WTC11 (cell line): ENCODE measurements at regions not wholly inside any gene's neighbourhood (a gene's known extent, or its start where the extent isn't known, plus 50 kb on each side); places are given as distances from the start of the nearest gene placed in this dataset.

Experiments used
- ATAC-seq: fragments of 200-7000 bp; cut with Tn5 transposase; 2 replicates; pipeline ENCODE4 v1.10.0; 2021; ENCODE audit warnings: mild to moderate bottlenecking, moderate library complexity
- CTCF ChIA-PET: fragments of 300-600 bp; sonication (Branson Sonifier 250); formaldehyde crosslinking; loops from one replicate; lab custom pipeline; 2021; ENCODE audit warnings: antibody characterized with exemption; lab: Charles Lee
- POLR2A ChIA-PET: fragments of 350-600 bp; sonication (Branson Sonifier 250); formaldehyde crosslinking; loops from one replicate; lab custom pipeline; 2021; ENCODE audit warnings: antibody characterized with exemption; lab: Charles Lee
- DNase-seq: peaks from one replicate; pipeline ENCODE4 v3.0.0; 2021; ENCODE audit warnings: low spot score
- H3K27ac Mint-ChIP-seq: 2 replicates; pipeline ENCODE4 v1.8.0; 2021; ENCODE audit warnings: mixed read lengths
- H3K27me3 Mint-ChIP-seq: 2 replicates; pipeline ENCODE4 v1.8.0; 2021; ENCODE audit warnings: low read depth, mild to moderate bottlenecking, moderate library complexity, mixed read lengths
- H3K36me3 Mint-ChIP-seq: 2 replicates; pipeline ENCODE4 v1.8.0; 2021; ENCODE audit warnings: mixed read lengths
- H3K4me1 Mint-ChIP-seq: 2 replicates; pipeline ENCODE4 v1.8.0; 2022; ENCODE audit warnings: mixed read lengths
- H3K4me3 Mint-ChIP-seq: 2 replicates; pipeline ENCODE4 v1.8.0; 2021; ENCODE audit warnings: mild to moderate bottlenecking, moderate library complexity, mixed read lengths
- H3K9me3 Mint-ChIP-seq: 2 replicates; pipeline ENCODE4 v1.8.0; 2021; ENCODE audit warnings: mixed read lengths
- ATF1 ChIP-seq: sonication (generic); formaldehyde crosslinking; IDR thresholded peaks from 2 replicates; pipeline ENCODE4 v1.8.1; 2023; ENCODE audit warnings: mild to moderate bottlenecking, moderate library complexity, missing genetic modification reagents
- ATF2 ChIP-seq: sonication (generic); formaldehyde crosslinking; IDR thresholded peaks from 2 replicates; pipeline ENCODE4 v1.8.1; 2022; ENCODE audit warnings: low read depth, missing genetic modification reagents, borderline replicate concordance
- CBFB ChIP-seq: sonication (generic); formaldehyde crosslinking; IDR thresholded peaks from 2 replicates; pipeline ENCODE4 v1.8.1; 2022; ENCODE audit warnings: mild to moderate bottlenecking, low read depth, missing genetic modification reagents
- CREM ChIP-seq: sonication (generic); formaldehyde crosslinking; IDR thresholded peaks from 2 replicates; pipeline ENCODE4 v1.8.1; 2022; ENCODE audit warnings: mild to moderate bottlenecking, missing genetic modification reagents, moderate library complexity
- CTCF ChIP-seq: fragments of 200-600 bp; IDR thresholded peaks from 2 replicates; pipeline ENCODE4 v1.8.0; 2022; ENCODE audit warnings: antibody characterized with exemption
- GTF2I ChIP-seq: fragments of 250-450 bp; sonication (Bioruptor Pico); conservative IDR thresholded peaks from 2 replicates; pipeline ENCODE4 v1.4.0; 2021; ENCODE audit warnings: mild to moderate bottlenecking
- IRF1 ChIP-seq: sonication (generic); formaldehyde crosslinking; IDR thresholded peaks from 2 replicates; pipeline ENCODE4 v1.8.0; 2023; ENCODE audit warnings: missing genetic modification reagents
- IRF2 ChIP-seq: sonication (generic); formaldehyde crosslinking; IDR thresholded peaks from 2 replicates; pipeline ENCODE4 v1.8.0; 2022; ENCODE audit warnings: low read depth, missing genetic modification reagents, borderline replicate concordance
- MYBL2 ChIP-seq: sonication (generic); formaldehyde crosslinking; IDR thresholded peaks from 2 replicates; pipeline ENCODE4 v1.8.1; 2023; ENCODE audit warnings: mild to moderate bottlenecking, moderate library complexity, missing genetic modification reagents
- NFE2L1 ChIP-seq: sonication (generic); formaldehyde crosslinking; IDR thresholded peaks from 2 replicates; pipeline ENCODE4 v1.8.1; 2023; ENCODE audit warnings: missing genetic modification reagents
- NFYB ChIP-seq: sonication (generic); formaldehyde crosslinking; conservative IDR thresholded peaks from 2 replicates; pipeline ENCODE4 v1.8.0; 2022; ENCODE audit warnings: low read depth, missing genetic modification reagents
- OVOL2 ChIP-seq: fragments of 250-450 bp; sonication (Bioruptor Pico); IDR thresholded peaks from 2 replicates; pipeline ENCODE4 v1.9.0; 2021; ENCODE audit warnings: mild to moderate bottlenecking, borderline replicate concordance
- RORB ChIP-seq: fragments of 250-450 bp; sonication (Bioruptor Pico); IDR thresholded peaks from 2 replicates; pipeline ENCODE4 v1.9.0; 2021; ENCODE audit warnings: mild to moderate bottlenecking
- SMAD4 ChIP-seq: sonication (generic); formaldehyde crosslinking; IDR thresholded peaks from 2 replicates; pipeline ENCODE4 v1.8.0; 2022; ENCODE audit warnings: mild to moderate bottlenecking, missing genetic modification reagents
- SOX15 ChIP-seq: fragments of 250-450 bp; sonication (Bioruptor Pico); IDR thresholded peaks from 2 replicates; pipeline ENCODE4 v1.9.0; 2021; ENCODE audit warnings: mild to moderate bottlenecking
- TCF7 ChIP-seq: sonication (generic); formaldehyde crosslinking; IDR thresholded peaks from 2 replicates; pipeline ENCODE4 v1.8.0; 2022; ENCODE audit warnings: mild to moderate bottlenecking, low read depth, missing genetic modification reagents, moderate library complexity
- TEAD1 ChIP-seq: sonication (generic); formaldehyde crosslinking; IDR thresholded peaks from 2 replicates; pipeline ENCODE4 v1.8.0; 2022; ENCODE audit warnings: mild to moderate bottlenecking, missing genetic modification reagents
- TEAD4 ChIP-seq: sonication (generic); formaldehyde crosslinking; IDR thresholded peaks from 2 replicates; pipeline ENCODE4 v1.8.0; 2022; ENCODE audit warnings: mild to moderate bottlenecking, missing genetic modification reagents
- ZBTB21 ChIP-seq: sonication (generic); formaldehyde crosslinking; IDR thresholded peaks from 2 replicates; pipeline ENCODE4 v1.8.1; 2023; ENCODE audit warnings: mild to moderate bottlenecking, missing genetic modification reagents, borderline replicate concordance
- ZNF138 ChIP-seq: sonication (generic); formaldehyde crosslinking; conservative IDR thresholded peaks from 2 replicates; pipeline ENCODE4 v1.8.1; 2022; ENCODE audit warnings: mild to moderate bottlenecking, moderate library complexity, missing genetic modification reagents
- ZNF219 ChIP-seq: sonication (generic); formaldehyde crosslinking; IDR thresholded peaks from 2 replicates; pipeline ENCODE4 v1.8.0; 2023; ENCODE audit warnings: missing genetic modification reagents, mild to moderate bottlenecking, borderline replicate concordance
- TF ChIP-seq, protein P1 (sequence below): fragments of 250-450 bp; sonication (Bioruptor Pico); IDR thresholded peaks from 2 replicates; pipeline ENCODE4 v1.8.0; 2021; ENCODE audit warnings: mild to moderate bottlenecking
- TF ChIP-seq, protein P2 (sequence below): sonication (generic); formaldehyde crosslinking; IDR thresholded peaks from 2 replicates; pipeline ENCODE4 v1.8.0; 2022; ENCODE audit warnings: missing genetic modification reagents
- TF ChIP-seq, protein P3 (sequence below): sonication (generic); formaldehyde crosslinking; IDR thresholded peaks from 2 replicates; pipeline ENCODE4 v1.8.1; 2023; ENCODE audit warnings: mild to moderate bottlenecking, missing genetic modification reagents, moderate library complexity

- ChIA-PET POLR2A (no interaction called here), CTCF (interaction anchor here (0.7 kb wide), 1 partner anchor 415 kb away, joined by 4 read pairs; no protein-coding TSS in a partner anchor)
- no peak overlapping the region for H3K4me3 Mint-ChIP-seq
- no peak for ATAC-seq
- H3K4me1 Mint-ChIP-seq, result peaks cover 3% of the 10 kb centered on the region; the same call in 1 of the 2 replicates
- H3K9me3 Mint-ChIP-seq, result peaks cover 29% of the 10 kb centered on the region
- H3K36me3 Mint-ChIP-seq, result peaks cover 46% of the 10 kb centered on the region
- no peak overlapping the region for H3K27ac Mint-ChIP-seq
- DNase-seq, result no peak
- no peaks in the 10 kb centered on the region; the same call in 1 of the 2 replicates for H3K27me3 Mint-ChIP-seq
- TF ChIP-seq TEAD1 (no peak), SOX15 (CRISPR knock-in tag) (no peak), TCF7 (CRISPR knock-in tag) (no peak), RORB (CRISPR knock-in tag) (no peak), ATF2 (CRISPR knock-in tag) (no peak), ZNF219 (CRISPR knock-in tag) (no peak), CREM (no peak), SMAD4 (CRISPR knock-in tag) (no peak), IRF1 (no peak)
- TF ChIP-seq, protein P1, sequence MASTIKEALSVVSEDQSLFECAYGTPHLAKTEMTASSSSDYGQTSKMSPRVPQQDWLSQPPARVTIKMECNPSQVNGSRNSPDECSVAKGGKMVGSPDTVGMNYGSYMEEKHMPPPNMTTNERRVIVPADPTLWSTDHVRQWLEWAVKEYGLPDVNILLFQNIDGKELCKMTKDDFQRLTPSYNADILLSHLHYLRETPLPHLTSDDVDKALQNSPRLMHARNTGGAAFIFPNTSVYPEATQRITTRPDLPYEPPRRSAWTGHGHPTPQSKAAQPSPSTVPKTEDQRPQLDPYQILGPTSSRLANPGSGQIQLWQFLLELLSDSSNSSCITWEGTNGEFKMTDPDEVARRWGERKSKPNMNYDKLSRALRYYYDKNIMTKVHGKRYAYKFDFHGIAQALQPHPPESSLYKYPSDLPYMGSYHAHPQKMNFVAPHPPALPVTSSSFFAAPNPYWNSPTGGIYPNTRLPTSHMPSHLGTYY (CRISPR knock-in tag), result no peak
- TF ChIP-seq, protein P2, sequence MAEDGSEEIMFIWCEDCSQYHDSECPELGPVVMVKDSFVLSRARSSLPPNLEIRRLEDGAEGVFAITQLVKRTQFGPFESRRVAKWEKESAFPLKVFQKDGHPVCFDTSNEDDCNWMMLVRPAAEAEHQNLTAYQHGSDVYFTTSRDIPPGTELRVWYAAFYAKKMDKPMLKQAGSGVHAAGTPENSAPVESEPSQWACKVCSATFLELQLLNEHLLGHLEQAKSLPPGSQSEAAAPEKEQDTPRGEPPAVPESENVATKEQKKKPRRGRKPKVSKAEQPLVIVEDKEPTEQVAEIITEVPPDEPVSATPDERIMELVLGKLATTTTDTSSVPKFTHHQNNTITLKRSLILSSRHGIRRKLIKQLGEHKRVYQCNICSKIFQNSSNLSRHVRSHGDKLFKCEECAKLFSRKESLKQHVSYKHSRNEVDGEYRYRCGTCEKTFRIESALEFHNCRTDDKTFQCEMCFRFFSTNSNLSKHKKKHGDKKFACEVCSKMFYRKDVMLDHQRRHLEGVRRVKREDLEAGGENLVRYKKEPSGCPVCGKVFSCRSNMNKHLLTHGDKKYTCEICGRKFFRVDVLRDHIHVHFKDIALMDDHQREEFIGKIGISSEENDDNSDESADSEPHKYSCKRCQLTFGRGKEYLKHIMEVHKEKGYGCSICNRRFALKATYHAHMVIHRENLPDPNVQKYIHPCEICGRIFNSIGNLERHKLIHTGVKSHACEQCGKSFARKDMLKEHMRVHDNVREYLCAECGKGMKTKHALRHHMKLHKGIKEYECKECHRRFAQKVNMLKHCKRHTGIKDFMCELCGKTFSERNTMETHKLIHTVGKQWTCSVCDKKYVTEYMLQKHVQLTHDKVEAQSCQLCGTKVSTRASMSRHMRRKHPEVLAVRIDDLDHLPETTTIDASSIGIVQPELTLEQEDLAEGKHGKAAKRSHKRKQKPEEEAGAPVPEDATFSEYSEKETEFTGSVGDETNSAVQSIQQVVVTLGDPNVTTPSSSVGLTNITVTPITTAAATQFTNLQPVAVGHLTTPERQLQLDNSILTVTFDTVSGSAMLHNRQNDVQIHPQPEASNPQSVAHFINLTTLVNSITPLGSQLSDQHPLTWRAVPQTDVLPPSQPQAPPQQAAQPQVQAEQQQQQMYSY (CRISPR knock-in tag), result no peak
These were observed 118.2 kb downstream of the CD164 start for GRCh38 chr6:109263873-109264700.

- Mint-ChIP-seq H3K27me3 (no peaks in the 10 kb centered on the region), H3K4me3 (no peak overlapping the region), H3K9me3 (peaks cover 15% of the 10 kb centered on the region), H3K4me1 (peaks cover 3% of the 10 kb centered on the region; the same call in 1 of the 2 replicates), H3K27ac (no peak overlapping the region), H3K36me3 (peaks cover 30% of the 10 kb centered on the region)
- no peak for DNase-seq
- no peak for ATAC-seq
- POLR2A ChIA-PET, result no interaction called here
- CTCF ChIA-PET, result no interaction called here
- TF ChIP-seq ZNF138, result no peak
- no peak for TF ChIP-seq NFE2L1 (CRISPR knock-in tag)
- TF ChIP-seq, protein P1 (CRISPR knock-in tag), result no peak
- TF ChIP-seq OVOL2, result no peak
- no peak for TF ChIP-seq MYBL2
- TF ChIP-seq, protein P3, sequence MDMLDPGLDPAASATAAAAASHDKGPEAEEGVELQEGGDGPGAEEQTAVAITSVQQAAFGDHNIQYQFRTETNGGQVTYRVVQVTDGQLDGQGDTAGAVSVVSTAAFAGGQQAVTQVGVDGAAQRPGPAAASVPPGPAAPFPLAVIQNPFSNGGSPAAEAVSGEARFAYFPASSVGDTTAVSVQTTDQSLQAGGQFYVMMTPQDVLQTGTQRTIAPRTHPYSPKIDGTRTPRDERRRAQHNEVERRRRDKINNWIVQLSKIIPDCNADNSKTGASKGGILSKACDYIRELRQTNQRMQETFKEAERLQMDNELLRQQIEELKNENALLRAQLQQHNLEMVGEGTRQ (CRISPR knock-in tag), result no peak
- no peak for TF ChIP-seq CBFB (CRISPR knock-in tag)
- no peak for TF ChIP-seq TEAD4 (CRISPR knock-in tag)
- no peak for TF ChIP-seq GTF2I
- TF ChIP-seq CTCF, result no peak
- TF ChIP-seq ZBTB21, result no peak
- no peak for TF ChIP-seq ATF1 (CRISPR knock-in tag)
- TF ChIP-seq IRF2 (CRISPR knock-in tag), result no peak
- TF ChIP-seq NFYB (CRISPR knock-in tag), result no peak
These were observed 120.0 kb downstream of the CD164 start for GRCh38 chr6:109262261-109262660.
